GM21529 (cell line): ENCODE measurements at regions not wholly inside any gene's neighbourhood (a gene's known extent, or its start where the extent isn't known, plus 50 kb on each side); places are given as distances from the start of the nearest gene placed in this dataset.
"Not testable (repeated sequence)": the region's sequence is repeated elsewhere in the genome, so short reads cannot be mapped to it uniquely, and the experiment has no call there.

Source experiments
- ATAC-seq: cut with Tn5 transposase; IDR thresholded peaks from one replicate; pipeline ENCODE4 v1.9.1; 2021; ENCODE audit not compliant: unreplicated experiment

DNA sequence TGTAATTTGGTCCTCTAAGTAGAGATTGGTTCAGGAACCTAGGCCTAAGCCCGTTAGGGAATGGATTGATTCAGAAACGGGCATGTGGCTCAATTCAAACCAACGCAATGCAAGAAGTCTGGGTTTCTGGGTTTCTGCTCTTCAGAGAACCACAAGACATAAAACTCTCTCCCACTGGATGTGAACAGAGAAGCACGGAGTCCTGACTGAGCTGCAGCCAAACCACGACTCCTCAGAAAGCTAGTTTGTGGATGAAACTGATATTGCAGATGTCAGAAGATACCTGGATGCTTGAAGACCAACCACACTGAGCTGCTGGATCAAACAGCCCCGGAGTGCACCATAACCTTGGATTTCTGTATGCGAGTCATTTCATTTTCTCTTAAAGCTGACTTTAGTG is 50.0 kb downstream of the SOD2 start:
- no peak for ATAC-seq

DNA sequence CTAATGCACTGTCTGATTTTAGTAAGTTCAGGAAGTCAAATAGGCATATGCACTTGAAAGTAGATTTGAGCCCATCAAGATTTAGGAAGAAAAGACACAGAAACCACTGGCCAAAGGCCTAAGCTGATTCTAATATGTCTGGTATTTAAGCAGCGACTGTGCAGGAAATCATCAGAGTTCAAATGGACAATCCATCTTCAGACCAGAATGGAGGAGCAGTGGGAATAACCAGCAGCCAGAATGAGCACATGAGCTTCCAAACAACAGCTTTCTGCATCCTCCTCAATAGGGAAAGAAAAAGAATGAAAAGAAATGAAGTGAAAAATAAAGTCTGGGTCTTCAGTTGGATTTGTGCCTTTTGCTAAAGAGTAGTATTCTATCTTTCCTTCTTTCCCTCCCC is 50.6 kb downstream of the SOD2 start:
- no peak for ATAC-seq

- no peak for ATAC-seq
Measured at GRCh38 chr6:159640722-159641482, 52.1 kb downstream of the SOD2 start.

DNA sequence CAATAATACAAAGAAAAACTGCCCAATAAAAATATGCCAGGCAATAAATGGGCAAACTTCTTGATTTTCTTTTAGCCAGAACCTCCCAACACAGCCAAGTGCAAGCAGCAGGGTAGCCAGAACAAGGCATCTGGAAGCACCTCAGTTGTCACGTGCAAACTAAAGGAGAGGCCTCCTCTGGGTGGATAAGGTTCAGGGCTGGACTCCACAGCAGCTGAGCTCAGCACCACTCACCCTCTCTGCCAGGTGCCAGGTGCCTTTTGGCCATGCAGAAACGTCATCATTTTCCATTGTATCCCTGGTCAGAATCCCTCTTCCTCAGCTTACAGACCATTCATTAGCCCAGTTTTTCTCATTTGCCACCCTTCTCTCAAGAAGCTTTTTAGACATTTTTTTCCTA is 52.7 kb downstream of the SOD2 start:
- no peak for ATAC-seq

- ATAC-seq, result no peak
Measured at GRCh38 chr6:159639721-159640120, 53.3 kb downstream of the SOD2 start.

DNA sequence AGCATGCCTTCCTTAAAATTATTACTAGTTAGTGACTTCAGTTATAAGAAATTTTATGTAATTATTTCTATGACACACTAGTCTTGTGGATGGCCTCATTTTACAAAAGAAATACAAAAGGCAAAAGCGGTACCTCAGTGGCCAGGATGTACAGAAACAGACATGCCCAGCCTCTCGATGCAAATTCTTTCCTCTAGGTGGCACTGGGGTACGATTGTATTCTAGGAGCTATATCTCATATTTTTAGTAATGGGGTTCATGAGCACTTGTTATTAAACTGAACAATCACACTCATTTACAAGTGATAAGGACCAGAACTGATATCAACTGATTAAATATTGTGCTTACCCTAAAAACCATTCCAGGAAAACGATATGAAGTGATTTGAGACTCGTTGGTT is 59.8 kb downstream of the SOD2 start:
- ATAC-seq, result no peak

DNA sequence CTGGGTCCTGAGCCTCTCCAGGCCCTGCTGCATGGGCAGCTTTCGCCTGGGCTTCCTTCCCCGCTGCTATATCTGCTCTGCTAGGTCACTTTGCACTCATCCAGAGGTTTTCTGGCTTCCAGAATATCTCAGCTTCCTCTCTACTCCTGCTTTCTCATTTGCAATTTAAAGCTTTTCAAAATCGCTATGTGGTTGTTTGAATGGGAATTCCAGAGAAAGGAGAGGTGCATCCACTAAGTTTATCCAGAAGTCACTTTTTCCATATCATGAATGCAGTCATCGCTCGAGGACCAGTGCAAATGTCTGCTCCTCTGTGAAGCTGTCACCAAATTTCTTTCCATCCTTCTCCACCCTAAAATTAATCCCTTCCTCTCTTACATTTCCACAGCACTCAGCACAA is 61.2 kb downstream of the SOD2 start:
- ATAC-seq, result no peak

DNA sequence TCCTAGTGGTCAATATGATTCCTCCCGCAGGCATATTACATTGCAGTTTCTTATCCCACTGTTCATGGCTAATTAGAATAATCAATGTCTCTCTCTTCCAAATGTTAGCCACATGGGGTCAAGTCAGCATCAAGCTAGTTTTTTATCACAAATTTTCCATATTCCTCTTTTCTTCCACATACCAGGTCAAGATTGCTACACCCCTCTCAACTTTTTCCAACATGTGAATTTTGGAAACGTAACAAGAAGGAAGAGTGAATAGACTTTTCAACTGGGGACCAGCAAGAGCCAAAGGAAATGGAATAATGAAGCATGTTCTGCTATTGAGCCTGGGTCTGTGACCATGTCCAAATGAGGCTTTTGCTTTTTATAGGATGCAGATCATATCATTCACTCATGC is 65.1 kb downstream of the SOD2 start:
- no peak for ATAC-seq

DNA sequence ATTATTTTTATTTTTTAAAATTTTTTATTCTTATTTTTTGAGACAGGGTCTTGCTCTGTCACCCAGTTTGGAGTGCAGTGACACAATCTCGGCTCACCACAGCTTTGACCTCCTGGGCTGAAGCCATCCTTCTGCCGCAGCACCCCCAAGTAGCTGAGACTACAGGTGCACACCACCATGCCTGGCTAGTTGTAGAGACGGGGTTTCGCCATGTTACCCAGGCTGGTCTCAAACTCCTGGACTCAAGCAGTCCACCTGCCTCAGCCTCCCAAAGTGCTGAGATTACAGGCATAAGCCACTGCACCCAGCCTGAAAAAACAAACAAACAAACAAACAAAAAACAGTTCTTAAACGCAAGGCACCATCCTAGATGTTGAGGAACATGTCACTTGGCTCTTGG is 66.5 kb downstream of the SOD2 start:
- not testable (repeated sequence) for ATAC-seq

DNA sequence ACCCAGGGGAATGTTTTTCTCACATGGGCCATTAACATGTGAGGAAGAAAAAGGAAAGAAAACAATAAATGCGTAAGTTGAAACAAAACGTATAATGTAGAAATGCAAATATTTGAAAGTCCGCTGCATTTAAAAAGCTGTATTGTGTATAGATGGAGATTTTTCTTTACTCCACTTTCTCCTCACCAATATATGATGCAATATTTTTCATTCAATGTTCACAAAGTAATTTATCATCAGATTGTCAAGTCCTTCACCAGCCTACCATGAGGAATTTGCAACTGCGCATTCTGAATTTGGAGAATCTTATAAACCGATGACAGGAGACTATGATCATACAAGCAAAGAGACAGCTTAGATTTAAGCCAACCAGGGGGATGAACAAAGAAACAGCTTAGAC is 69.9 kb downstream of the SOD2 start:
- ATAC-seq, result no peak

GRCh38 chr6:159620947-159621346 is 72.1 kb downstream of the SOD2 start:
- no peak for ATAC-seq

DNA sequence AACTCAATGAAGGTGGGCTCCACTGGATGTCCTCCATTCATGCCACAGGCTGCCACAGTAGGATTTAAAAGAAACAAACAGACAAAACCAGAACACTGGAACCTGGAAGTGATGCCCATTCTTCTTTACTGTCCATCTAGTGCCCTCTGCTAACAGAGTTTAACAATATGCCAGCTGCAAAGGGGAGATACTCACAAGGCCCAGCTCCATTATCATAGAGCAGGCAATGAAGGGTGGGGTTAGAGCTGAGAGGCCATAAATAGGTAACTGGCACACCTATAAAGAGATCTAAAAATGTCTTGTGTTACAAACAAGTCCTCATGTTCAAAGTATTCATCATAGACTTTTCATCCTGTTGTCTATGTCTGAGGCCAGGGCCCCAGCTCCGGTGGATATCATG is 75.6 kb downstream of the SOD2 start:
- ATAC-seq, result no peak

GRCh38 chr6:159616456-159616855 is 76.6 kb downstream of the SOD2 start:
- no peak for ATAC-seq

GRCh38 chr6:159615918-159616317 is 77.1 kb downstream of the SOD2 start:
- ATAC-seq, result no peak

DNA sequence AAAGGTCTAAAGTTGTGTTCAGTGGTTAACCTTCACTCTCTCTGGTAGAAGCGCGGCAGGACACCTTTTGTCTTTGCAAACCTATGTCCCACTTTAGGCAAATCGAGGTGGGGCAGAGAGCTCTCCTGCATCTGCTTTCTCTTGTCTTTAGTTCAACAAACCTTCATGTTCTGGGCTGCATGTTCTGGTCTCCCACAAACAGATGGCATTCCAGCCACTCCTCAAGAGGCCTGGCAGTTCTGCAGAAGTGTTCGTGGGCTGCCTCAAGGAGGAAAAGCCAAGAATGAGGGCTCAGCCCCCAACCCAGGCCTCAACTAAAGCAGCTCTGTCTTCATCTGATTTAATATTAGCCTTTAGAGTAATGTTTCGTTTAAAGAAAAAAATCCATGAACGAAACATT is 82.2 kb downstream of the SOD2 start:
- no peak for ATAC-seq

GRCh38 chr6:159609652-159610178 is 83.3 kb downstream of the SOD2 start:
- no peak for ATAC-seq

- no peak for ATAC-seq
Measured at GRCh38 chr6:159608961-159609651, 83.9 kb downstream of the SOD2 start.

GRCh38 chr6:159606786-159607185 is 86.3 kb downstream of the SOD2 start:
- ATAC-seq, result no peak

DNA sequence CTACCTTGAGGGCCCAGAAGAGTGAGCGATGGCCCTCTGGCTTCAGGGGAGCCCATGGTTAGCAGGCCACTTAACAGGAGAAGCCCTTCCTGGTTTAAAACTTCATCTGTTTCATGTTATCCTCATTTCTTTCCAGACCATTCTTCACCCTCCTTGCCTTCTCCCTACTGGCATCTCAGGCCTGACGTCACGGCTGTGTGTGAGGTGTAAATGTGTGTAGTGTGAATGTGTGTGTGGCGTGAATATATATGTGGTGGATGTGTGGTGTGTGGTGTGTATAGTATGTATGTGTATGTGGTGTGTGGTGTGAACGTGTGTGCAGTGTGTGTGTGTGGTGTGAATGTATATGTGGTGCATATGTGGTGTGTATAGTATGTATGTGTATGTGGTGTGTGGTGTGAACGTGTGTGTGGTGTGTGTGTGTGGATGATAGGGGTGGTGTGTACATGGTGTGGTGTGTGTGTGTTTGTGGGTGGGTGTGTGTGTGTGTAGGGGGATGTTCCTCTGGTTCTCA is 88.5 kb downstream of the SOD2 start:
- no peak for ATAC-seq

DNA sequence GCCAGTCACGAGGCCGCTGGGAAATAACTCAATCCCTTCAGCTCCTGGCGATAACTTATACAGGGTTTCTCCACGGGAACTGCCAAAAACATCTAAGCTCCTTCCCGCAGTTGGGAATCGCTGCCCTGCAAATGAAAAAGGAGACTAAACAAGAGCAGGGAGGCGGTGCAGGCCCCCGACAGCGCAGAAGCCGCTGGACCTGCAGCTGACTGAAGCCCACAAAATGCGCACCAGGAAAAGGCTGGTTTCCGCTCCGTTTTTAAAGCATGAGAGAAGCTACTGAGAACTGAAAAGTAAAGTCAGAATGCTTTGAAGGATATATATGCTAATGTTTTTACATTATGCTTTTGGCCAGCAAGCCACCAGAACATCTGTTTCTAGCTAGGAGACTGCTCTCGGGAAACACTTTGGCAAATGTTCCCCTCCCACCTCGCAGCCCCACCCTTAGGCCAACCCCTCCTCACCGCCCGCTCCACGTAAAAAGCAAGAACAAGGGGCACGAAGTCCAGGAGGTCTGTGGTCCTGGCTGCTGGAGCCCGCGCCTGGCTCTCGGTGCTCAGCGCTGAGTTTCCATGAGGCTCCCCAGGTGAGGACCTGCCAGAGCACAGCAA is 90.5 kb downstream of the SOD2 start:
- ATAC-seq, result no peak

- no peak for ATAC-seq
Measured at GRCh38 chr6:159601211-159601610, 91.8 kb downstream of the SOD2 start.

DNA sequence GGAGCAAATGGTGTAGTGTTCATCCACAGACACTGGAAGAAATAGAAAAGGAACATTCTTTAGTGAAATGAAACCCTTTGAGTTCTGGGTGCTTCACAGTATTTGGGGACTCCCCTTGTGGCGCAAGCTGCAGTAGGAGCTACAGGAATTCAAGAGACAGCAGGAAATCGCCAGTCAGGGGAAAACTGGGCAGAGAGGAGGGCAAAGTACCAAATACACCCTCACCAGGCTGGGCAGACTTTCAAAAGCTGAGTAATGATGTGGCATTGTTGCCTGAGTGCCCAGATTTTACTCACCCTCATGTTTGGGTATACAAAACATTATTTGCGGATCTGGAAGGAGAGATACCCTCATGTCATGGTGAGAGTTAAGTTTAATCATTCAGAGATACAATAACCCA is 97.9 kb downstream of the SOD2 start:
- no peak for ATAC-seq
